ENCODE measurements at regions not wholly inside any gene's neighbourhood (a gene's known extent, or its start where the extent isn't known, plus 50 kb on each side); places are given as distances from the start of the nearest gene placed in this dataset.

- Histone ChIP-seq H3K9me3 (ENCODE audit: control insufficient read depth, insufficient read depth, low read length) (peaks cover 9% of the 10 kb centered on the region; the same call in 1 of the 2 replicates), H3K27ac (ENCODE audit: low read depth, low read length) (no peak overlapping the region), H3K27me3 (ENCODE audit: control insufficient read depth, insufficient read depth, low read length) (no peaks in the 10 kb centered on the region), H3K4me3 (ENCODE audit: low read depth, low read length) (no peak overlapping the region)
- POLR2A ChIA-PET: no interaction called here
- no peak for DNase-seq (ENCODE audit: low read depth, low spot score)
- TF ChIP-seq CTCF (IDR thresholded peaks at IDR 0.05; ENCODE audit: low read depth, low read length): no peak
- CTCF ChIA-PET: no interaction called here
Measured at GRCh38 chr14:26992403-26993115, 394.7 kb upstream of the NOVA1 start.

GRCh38 chr14:26993556-26993955 is 395.7 kb upstream of the NOVA1 start:
- no peaks in the 10 kb centered on the region for H3K27me3 ChIP-seq (ENCODE audit: control insufficient read depth, insufficient read depth, low read length)
- CTCF ChIA-PET: no interaction called here
- no peak overlapping the region for H3K4me3 ChIP-seq (ENCODE audit: low read depth, low read length)
- no peak for DNase-seq (ENCODE audit: low read depth, low spot score)
- TF ChIP-seq CTCF (IDR thresholded peaks at IDR 0.05; ENCODE audit: low read depth, low read length): no peak
- POLR2A ChIA-PET: no interaction called here
- H3K9me3 ChIP-seq (ENCODE audit: control insufficient read depth, insufficient read depth, low read length): peaks cover 6% of the 10 kb centered on the region; the same call in 1 of the 2 replicates
- H3K27ac ChIP-seq (ENCODE audit: low read depth, low read length): no peak overlapping the region

- DNase-seq (ENCODE audit: low read depth, low spot score): no peak
- no peak for TF ChIP-seq CTCF (IDR thresholded peaks at IDR 0.05; ENCODE audit: low read depth, low read length)
- H3K27me3 ChIP-seq (ENCODE audit: control insufficient read depth, insufficient read depth, low read length): no peaks in the 10 kb centered on the region
- H3K9me3 ChIP-seq (ENCODE audit: control insufficient read depth, insufficient read depth, low read length): peaks cover 6% of the 10 kb centered on the region; the same call in 1 of the 2 replicates
- H3K4me3 ChIP-seq (ENCODE audit: low read depth, low read length): no peak overlapping the region
- POLR2A ChIA-PET: no interaction called here
- CTCF ChIA-PET: no interaction called here
- no peak overlapping the region for H3K27ac ChIP-seq (ENCODE audit: low read depth, low read length)
Measured at GRCh38 chr14:26995301-26995700, 397.5 kb upstream of the NOVA1 start.

- ChIA-PET POLR2A (no interaction called here), CTCF (no interaction called here)
- Histone ChIP-seq H3K27ac (ENCODE audit: low read depth, low read length) (no peak overlapping the region), H3K9me3 (ENCODE audit: control insufficient read depth, insufficient read depth, low read length) (peaks cover 10% of the 10 kb centered on the region), H3K27me3 (ENCODE audit: control insufficient read depth, insufficient read depth, low read length) (no peaks in the 10 kb centered on the region), H3K4me3 (ENCODE audit: low read depth, low read length) (no peak overlapping the region)
- no peak for DNase-seq (ENCODE audit: low read depth, low spot score)
- TF ChIP-seq CTCF (IDR thresholded peaks at IDR 0.05; ENCODE audit: low read depth, low read length): no peak
Measured at GRCh38 chr14:26996246-26996645, 398.4 kb upstream of the NOVA1 start.

GRCh38 chr14:27002179-27002578 is 404.3 kb upstream of the NOVA1 start:
- no peak for TF ChIP-seq CTCF (IDR thresholded peaks at IDR 0.05; ENCODE audit: low read depth, low read length)
- CTCF ChIA-PET: no interaction called here

More at GRCh38 chr14:27002179-27002578, 404.3 kb upstream of the NOVA1 start:
- Histone ChIP-seq H3K9me3 (ENCODE audit: control insufficient read depth, insufficient read depth, low read length) (peaks cover 9% of the 10 kb centered on the region), H3K4me3 (ENCODE audit: low read depth, low read length) (no peak overlapping the region), H3K27ac (ENCODE audit: low read depth, low read length) (no peak overlapping the region), H3K27me3 (ENCODE audit: control insufficient read depth, insufficient read depth, low read length) (no peaks in the 10 kb centered on the region)
- POLR2A ChIA-PET: no interaction called here
- no peak for DNase-seq (ENCODE audit: low read depth, low spot score)
